Activated CD4-positive, alpha-beta T cell treated with anti-CD3 and anti-CD28 coated beads, Interleukin-2, amount 10 ng/mL, durations not matched to agents 7 days and 5 days (primary cell): ENCODE measurements at regions not wholly inside any gene's neighbourhood (a gene's known extent, or its start where the extent isn't known, plus 50 kb on each side); places are given as distances from the start of the nearest gene placed in this dataset.

Source experiments
- CTCF ChIA-PET: fragments of 350-600 bp; sonication (Branson Sonifier 250); formaldehyde crosslinking; loops from one replicate; lab custom pipeline; 2021; ENCODE audit warnings: antibody characterized with exemption; lab: Charles Lee
- POLR2A ChIA-PET: fragments of 350-600 bp; sonication (Branson Sonifier 250); formaldehyde crosslinking; loops from one replicate; lab custom pipeline; 2021; ENCODE audit warnings: antibody characterized with exemption; lab: Charles Lee
- DNase-seq: peaks from one replicate; pipeline ENCODE4 v3.0.0-alpha.2; 2020
- H3K27ac Mint-ChIP-seq: one replicate; pipeline ENCODE4 v1.8.0; 2021; ENCODE audit warnings: mild to moderate bottlenecking, moderate library complexity, mixed read lengths
- H3K27me3 Mint-ChIP-seq: one replicate; pipeline ENCODE4 v1.8.0; 2021; ENCODE audit warnings: mixed read lengths
- H3K36me3 Mint-ChIP-seq: one replicate; pipeline ENCODE4 v1.8.0; 2021; ENCODE audit warnings: low read depth, mixed read lengths
- H3K4me1 Mint-ChIP-seq: one replicate; pipeline ENCODE4 v1.8.0; 2021; ENCODE audit warnings: mixed read lengths
- H3K4me3 Mint-ChIP-seq: one replicate; pipeline ENCODE4 v1.8.0; 2021; ENCODE audit warnings: mild to moderate bottlenecking, moderate library complexity, mixed read lengths
- H3K9me3 Mint-ChIP-seq: one replicate; pipeline ENCODE4 v1.8.0; 2021; ENCODE audit warnings: mixed read lengths

DNA sequence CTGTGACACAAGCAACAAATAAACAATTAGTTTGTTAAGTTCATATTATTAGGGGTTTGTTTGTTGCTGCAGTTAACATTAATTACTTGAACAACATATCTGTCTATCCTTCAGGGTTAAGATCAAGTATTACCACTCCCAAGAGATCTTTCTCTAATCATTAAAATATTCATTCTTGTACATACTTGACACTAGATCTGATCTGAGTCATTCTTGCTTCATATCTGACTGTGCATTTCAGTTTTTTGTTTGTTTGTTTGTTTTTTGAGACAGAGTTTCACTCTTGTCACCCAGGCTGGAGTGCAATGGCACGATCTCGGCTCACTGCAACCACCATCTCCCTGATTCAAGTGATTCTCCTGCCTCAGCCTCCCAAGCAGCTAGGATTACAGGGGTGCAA, 613.3 kb upstream of the PLXNA2 start:
- ChIA-PET CTCF (no interaction called here), POLR2A (no interaction called here)
- Mint-ChIP-seq H3K27me3 (no peaks in the 10 kb centered on the region), H3K4me1 (no peaks in the 10 kb centered on the region), H3K9me3 (peaks cover 3% of the 10 kb centered on the region), H3K36me3 (no peaks in the 10 kb centered on the region), H3K27ac (no peak overlapping the region), H3K4me3 (no peak overlapping the region)
- DNase-seq, result no peak

DNA sequence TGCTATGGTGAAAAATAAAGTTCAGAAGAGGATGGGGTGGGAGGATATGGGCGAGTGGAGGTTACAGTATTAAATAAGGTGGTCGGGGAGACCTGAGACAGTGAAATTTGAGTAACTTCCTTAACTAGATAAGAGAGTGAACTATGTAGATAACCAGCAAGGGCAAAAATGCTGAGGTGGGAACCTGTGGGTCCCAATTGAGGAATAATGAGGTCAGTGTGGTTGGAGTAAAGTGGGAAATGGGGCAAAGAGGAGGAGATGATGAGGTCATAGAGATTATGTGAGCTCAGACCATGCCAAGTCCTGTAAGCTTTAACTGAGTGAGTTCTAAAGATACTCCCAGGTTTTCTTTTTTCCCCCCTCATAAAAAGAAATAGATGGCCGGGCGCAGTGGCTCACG, 614.6 kb upstream of the PLXNA2 start:
- H3K27ac Mint-ChIP-seq, result no peak overlapping the region
- no peaks in the 10 kb centered on the region for H3K27me3 Mint-ChIP-seq
- H3K36me3 Mint-ChIP-seq, result no peaks in the 10 kb centered on the region
- no peak for DNase-seq
- POLR2A ChIA-PET, result no interaction called here
- peaks cover 3% of the 10 kb centered on the region for H3K9me3 Mint-ChIP-seq
- no peaks in the 10 kb centered on the region for H3K4me1 Mint-ChIP-seq
- CTCF ChIA-PET, result interaction anchor here (0.6 kb wide), 1 partner anchor 440 kb away, joined by 3 read pairs; no protein-coding TSS in a partner anchor
- H3K4me3 Mint-ChIP-seq, result no peak overlapping the region

DNA sequence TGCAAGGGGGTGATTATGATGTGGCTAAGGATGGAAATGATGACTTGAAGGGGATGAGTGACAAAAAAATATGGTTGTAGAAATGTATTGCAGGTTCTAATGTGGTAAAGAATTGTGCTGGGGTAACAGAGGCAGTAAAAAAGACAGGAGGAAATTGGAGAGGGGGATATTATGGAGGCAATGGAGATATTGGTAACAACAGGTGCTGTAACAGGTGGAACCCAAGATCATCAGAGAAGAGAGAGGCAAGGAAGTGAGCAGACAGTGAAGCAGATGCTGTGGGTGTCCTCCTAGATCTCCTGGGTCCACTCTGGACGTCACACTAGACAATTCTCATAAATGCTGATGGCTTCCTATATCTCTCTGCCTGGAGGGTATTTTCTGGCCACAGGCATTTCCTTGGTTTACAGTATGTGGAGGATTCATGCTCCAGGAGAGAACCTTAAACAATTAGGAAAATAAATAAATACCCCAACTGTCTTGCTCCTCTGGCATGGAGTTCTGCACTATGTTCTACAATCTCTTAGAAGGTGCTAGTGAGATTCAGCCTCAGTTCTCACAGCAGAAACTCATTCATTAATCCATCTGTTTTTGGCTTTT, 620.3 kb upstream of the PLXNA2 start:
- no peak for DNase-seq
- H3K27me3 Mint-ChIP-seq, result no peaks in the 10 kb centered on the region
- H3K27ac Mint-ChIP-seq, result no peak overlapping the region
- POLR2A ChIA-PET, result no interaction called here
- no peaks in the 10 kb centered on the region for H3K9me3 Mint-ChIP-seq
- no peaks in the 10 kb centered on the region for H3K4me1 Mint-ChIP-seq
- H3K36me3 Mint-ChIP-seq, result no peaks in the 10 kb centered on the region
- CTCF ChIA-PET, result no interaction called here
- H3K4me3 Mint-ChIP-seq, result no peak overlapping the region

DNA sequence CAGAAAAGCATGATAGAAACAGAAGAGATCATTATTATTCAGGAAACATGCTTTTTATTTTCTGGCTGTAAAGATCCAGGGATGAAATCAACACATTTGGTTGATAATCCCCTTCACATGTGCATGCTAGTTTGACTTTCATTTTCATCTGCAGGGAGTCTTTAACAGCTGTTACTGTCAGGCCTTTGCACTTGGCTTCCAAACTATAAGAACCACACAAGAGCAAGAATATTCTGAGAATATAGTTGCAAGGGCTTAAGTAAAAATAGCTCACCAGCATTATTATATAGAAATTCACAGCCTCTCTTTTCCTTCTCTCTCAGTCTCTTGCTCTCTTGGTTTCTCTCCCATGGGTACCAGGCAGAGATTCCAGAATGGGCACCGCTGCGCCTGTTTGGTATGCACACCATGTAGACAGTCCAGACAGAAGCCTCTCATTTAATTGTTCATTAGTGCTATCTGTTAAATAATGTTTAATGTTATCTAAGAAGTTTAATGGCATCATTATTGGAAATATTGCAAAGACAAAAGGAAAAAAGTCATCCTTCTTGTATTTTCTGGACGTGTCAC, 622.3 kb upstream of the PLXNA2 start:
- Mint-ChIP-seq H3K4me1 (no peaks in the 10 kb centered on the region), H3K9me3 (no peaks in the 10 kb centered on the region), H3K27me3 (peaks cover 2% of the 10 kb centered on the region), H3K4me3 (no peak overlapping the region), H3K27ac (no peak overlapping the region), H3K36me3 (no peaks in the 10 kb centered on the region)
- CTCF ChIA-PET, result no interaction called here
- no peak for DNase-seq
- POLR2A ChIA-PET, result no interaction called here

DNA sequence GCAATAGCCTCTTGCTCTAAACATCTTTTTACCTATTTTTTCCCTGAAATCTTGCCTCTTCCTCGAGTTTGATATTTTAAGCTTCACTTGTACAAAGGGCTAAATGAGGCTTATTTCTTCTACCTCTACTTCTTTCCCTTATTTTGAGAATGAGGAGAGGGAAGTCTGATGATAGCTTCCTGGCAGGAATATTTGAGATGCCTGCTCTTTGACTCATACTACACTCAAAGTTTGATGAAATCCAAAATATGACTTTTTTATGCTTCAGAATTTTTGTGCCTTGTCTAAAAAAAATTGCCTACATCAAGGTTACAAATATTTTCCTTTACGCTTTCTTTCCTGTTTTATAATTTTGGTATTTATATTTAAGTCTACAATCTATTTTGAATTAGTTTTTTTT, 624.4 kb upstream of the PLXNA2 start:
- Mint-ChIP-seq H3K27ac (no peak overlapping the region), H3K9me3 (no peaks in the 10 kb centered on the region), H3K27me3 (peaks cover 2% of the 10 kb centered on the region), H3K4me3 (no peak overlapping the region), H3K36me3 (no peaks in the 10 kb centered on the region), H3K4me1 (no peaks in the 10 kb centered on the region)
- no peak for DNase-seq
- ChIA-PET POLR2A (no interaction called here), CTCF (no interaction called here)

DNA sequence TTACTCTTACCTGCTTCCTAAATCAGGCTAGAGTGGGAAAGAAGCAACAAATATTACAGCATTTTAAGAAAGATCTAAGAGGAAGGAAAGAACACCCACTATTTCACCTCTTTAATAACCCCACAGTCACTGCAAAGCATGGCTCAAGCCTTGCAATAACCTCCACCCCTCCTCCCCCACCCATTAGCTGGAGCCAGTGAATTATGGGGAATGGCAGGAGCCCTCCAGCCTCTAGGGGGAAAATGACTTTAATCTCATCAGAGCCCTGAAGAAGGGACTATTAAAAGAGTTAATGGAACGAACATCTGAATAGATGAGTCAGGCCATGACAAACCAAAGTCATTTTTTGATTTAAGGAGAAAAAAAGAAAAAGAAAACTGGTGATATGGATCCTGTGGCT, 630.7 kb upstream of the PLXNA2 start:
- no peak for DNase-seq
- Mint-ChIP-seq H3K27me3 (peaks cover 2% of the 10 kb centered on the region), H3K4me3 (no peak overlapping the region), H3K36me3 (no peaks in the 10 kb centered on the region), H3K4me1 (no peaks in the 10 kb centered on the region), H3K9me3 (no peaks in the 10 kb centered on the region), H3K27ac (no peak overlapping the region)
- ChIA-PET CTCF (no interaction called here), POLR2A (no interaction called here)

DNA sequence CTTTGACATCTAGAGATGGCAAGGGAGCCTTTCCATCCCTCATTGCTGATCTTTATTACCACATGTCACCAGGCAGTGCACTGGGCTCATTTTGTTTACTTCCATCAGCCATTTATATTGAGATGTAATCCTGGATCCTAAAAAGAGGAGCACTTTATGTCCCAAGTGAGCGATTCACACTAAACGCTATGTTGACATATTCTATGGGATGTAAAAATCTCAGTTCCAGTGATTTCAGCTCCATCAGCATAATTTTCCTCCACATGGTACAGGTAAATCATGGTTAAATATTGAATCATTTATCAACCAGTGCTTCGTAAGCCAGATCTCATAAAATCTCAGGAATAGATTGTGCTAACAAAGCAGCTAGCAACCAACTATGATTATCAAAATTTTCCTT, 634.8 kb upstream of the PLXNA2 start:
- DNase-seq, result no peak
- H3K36me3 Mint-ChIP-seq, result no peaks in the 10 kb centered on the region
- no peaks in the 10 kb centered on the region for H3K9me3 Mint-ChIP-seq
- H3K4me3 Mint-ChIP-seq, result no peak overlapping the region
- no peaks in the 10 kb centered on the region for H3K27me3 Mint-ChIP-seq
- no peak overlapping the region for H3K27ac Mint-ChIP-seq
- ChIA-PET CTCF (no interaction called here), POLR2A (no interaction called here)
- no peaks in the 10 kb centered on the region for H3K4me1 Mint-ChIP-seq

DNA sequence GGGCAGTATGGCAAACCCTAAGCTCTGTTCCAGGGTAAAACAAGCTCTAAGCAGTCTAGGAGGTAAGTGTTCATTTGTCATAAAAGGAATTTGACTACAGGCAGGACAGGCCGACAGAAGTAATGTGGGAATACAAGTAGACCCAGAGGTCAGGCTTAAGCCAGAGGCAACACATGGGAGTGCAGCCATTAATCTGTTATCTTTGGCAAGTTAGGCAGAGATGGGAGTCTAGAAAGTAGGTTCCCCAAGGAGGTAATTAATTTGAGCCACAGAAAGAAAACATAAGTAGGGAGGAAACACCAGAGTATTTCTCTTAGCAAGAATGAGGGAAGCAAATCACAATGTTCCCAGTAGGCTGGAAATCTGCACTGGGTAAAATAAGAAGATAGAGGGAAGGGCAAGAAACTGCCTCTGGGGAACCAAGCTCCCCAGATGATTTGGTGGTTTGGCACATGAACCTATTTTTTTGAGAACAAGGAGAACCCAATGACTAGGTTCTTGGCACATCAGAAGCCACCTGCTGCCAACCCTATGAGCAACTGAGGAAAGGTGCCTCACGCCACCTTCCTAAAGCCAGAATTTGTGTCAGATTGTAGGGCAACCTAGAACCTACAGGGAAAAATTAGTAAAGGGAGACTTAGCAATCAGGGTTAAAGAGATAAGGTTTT, 636.4 kb upstream of the PLXNA2 start:
- H3K36me3 Mint-ChIP-seq, result no peaks in the 10 kb centered on the region
- POLR2A ChIA-PET, result interaction anchor here (0.5 kb wide), 1 partner anchor 464 kb away, joined by 3 read pairs; no protein-coding TSS in a partner anchor
- no peak overlapping the region for H3K27ac Mint-ChIP-seq
- no peak overlapping the region for H3K4me3 Mint-ChIP-seq
- CTCF ChIA-PET, result no interaction called here
- H3K27me3 Mint-ChIP-seq, result no peaks in the 10 kb centered on the region
- DNase-seq, result no peak
- H3K4me1 Mint-ChIP-seq, result no peaks in the 10 kb centered on the region
- H3K9me3 Mint-ChIP-seq, result no peaks in the 10 kb centered on the region

DNA sequence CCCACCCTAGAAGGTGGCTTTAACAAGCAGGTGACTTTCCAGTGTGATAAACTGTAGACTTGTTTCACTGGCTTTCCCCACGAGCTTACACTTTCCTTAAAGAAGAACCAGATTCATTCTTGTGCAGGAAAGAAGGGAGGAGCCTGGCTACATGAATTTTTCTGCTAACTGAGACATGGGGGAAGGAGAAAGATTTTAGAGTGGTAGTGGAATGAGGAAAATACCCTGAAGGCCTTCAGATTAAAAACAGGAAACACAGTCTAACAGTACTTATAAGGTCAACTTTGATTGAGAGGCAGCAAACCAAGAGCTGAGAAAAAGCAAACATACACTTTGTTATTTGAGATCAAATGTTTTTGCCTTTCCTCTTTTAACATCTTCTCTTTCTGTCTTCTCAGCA, 640.9 kb upstream of the PLXNA2 start:
- Mint-ChIP-seq H3K9me3 (no peaks in the 10 kb centered on the region), H3K4me3 (no peak overlapping the region), H3K27ac (no peak overlapping the region), H3K4me1 (no peaks in the 10 kb centered on the region), H3K36me3 (no peaks in the 10 kb centered on the region), H3K27me3 (no peaks in the 10 kb centered on the region)
- CTCF ChIA-PET, result no interaction called here
- DNase-seq, result no peak
- POLR2A ChIA-PET, result no interaction called here

DNA sequence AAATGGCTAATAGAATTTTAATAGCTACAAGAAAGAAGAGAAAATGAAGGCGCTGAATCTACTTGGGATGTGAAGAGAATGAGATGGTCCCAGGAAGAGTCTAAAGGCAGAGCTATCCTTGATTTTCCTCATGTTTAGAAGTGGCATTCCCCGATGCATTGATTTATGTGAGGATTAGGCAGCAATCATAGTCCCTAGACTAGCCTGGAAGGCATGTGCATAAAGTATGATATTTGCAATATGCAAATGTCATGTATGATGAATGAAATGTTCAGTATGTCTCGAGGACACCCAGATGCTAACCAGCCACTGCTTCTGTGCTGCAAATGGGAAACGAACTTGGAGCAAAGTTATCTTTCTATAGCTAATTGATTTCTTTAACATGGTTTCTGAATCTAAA, 641.5 kb upstream of the PLXNA2 start:
- CTCF ChIA-PET, result no interaction called here
- Mint-ChIP-seq H3K4me1 (no peaks in the 10 kb centered on the region), H3K27me3 (no peaks in the 10 kb centered on the region), H3K9me3 (no peaks in the 10 kb centered on the region), H3K4me3 (no peak overlapping the region), H3K36me3 (no peaks in the 10 kb centered on the region), H3K27ac (no peak overlapping the region)
- DNase-seq, result no peak
- POLR2A ChIA-PET, result no interaction called here

DNA sequence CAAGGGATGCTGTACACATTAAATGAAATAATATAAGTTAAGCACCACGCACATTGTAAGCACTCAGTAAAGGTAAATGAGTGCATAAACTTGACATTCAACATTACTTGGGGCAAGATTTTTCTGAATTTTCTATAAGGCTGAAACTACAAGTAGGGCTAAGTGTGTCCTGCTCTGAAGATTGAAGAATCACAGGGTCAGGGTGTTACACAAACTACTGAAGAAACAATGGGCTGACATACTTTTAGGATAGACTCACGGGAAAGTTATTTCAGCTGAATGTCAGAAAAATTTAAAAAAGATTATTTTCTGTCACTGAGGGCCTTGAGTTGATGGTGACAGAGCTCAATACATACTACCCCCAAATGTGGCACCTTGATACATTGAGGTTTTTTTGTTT, 644.2 kb upstream of the PLXNA2 start:
- Mint-ChIP-seq H3K27ac (no peak overlapping the region), H3K27me3 (no peaks in the 10 kb centered on the region), H3K4me3 (no peak overlapping the region), H3K9me3 (no peaks in the 10 kb centered on the region), H3K4me1 (no peaks in the 10 kb centered on the region), H3K36me3 (no peaks in the 10 kb centered on the region)
- no peak for DNase-seq
- ChIA-PET CTCF (no interaction called here), POLR2A (no interaction called here)

DNA sequence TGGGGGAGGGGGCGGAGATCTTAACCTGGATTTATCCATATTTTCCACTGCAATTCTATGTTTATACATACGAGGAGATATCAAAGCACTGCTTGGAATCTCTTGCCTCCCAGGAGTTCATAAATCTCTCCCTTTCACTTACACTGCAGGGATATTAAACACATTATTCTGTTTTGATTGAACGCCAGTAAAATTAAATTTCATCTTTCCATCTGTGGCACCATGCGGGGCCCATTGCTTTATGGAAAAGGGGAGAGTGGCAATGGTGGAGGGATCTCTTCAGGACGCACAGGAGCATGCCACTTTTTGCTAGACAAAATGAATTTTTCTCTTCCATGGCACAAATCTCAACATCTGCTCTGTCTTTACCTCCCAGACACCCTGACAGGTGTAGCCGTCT, 648.0 kb upstream of the PLXNA2 start:
- no peak overlapping the region for H3K4me3 Mint-ChIP-seq
- CTCF ChIA-PET, result no interaction called here

DNA sequence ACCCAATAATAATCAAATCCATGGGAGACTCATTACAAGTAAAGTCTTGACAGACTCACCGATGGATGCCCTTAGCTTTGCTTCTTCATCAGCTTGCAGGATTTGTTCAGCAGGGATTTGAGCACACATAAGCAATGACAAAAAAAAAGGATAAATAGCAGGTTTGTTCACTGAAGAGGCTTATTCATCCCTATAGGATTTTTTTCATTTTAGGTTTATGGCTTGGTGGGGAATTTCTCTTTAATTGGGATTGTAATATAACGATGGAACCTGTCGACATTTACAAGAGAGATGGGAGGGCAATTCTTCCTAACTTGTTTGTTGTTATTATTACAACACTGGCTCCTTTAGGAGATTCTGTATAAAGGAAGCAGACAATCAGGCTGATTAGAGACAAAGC, 649.1 kb upstream of the PLXNA2 start:
- Mint-ChIP-seq H3K27me3 (no peaks in the 10 kb centered on the region), H3K4me3 (no peak overlapping the region), H3K4me1 (no peaks in the 10 kb centered on the region), H3K9me3 (no peaks in the 10 kb centered on the region), H3K27ac (no peak overlapping the region), H3K36me3 (no peaks in the 10 kb centered on the region)
- DNase-seq, result no peak
- CTCF ChIA-PET, result no interaction called here
- POLR2A ChIA-PET, result no interaction called here

More for the DNA sequence above, 648.0 kb upstream of the PLXNA2 start:
- Mint-ChIP-seq H3K27ac (no peak overlapping the region), H3K27me3 (no peaks in the 10 kb centered on the region), H3K9me3 (no peaks in the 10 kb centered on the region), H3K36me3 (no peaks in the 10 kb centered on the region), H3K4me1 (no peaks in the 10 kb centered on the region)
- DNase-seq, result no peak
- POLR2A ChIA-PET, result no interaction called here

DNA sequence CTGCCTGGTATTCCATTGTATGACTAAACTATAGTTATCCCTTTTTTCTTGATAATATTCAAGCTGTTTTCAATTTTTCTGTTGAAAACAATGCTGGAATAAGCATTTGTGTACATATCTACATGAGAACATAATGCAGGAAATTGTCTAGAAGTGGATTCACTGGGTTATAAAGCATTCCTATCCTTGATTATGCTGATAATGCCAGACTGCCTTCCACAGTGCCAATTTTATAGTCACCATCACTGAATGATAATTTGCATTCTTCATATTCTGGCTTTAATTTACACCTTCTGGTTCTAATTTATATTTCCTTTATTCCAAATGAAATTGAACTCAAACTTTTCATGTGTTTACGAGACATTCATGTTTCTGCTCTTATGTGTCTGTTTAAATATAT, 651.0 kb upstream of the PLXNA2 start:
- no peaks in the 10 kb centered on the region for H3K36me3 Mint-ChIP-seq
- H3K9me3 Mint-ChIP-seq, result no peaks in the 10 kb centered on the region
- DNase-seq, result no peak
- no peak overlapping the region for H3K27ac Mint-ChIP-seq
- H3K4me1 Mint-ChIP-seq, result no peaks in the 10 kb centered on the region
- no peak overlapping the region for H3K4me3 Mint-ChIP-seq
- H3K27me3 Mint-ChIP-seq, result no peaks in the 10 kb centered on the region
- ChIA-PET POLR2A (no interaction called here), CTCF (no interaction called here)
